Cerebellar nuclear complex (tissue), 1 donor: ENCODE measurements at regions not wholly inside any gene's neighbourhood (a gene's known extent, or its start where the extent isn't known, plus 50 kb on each side); places are given as distances from the start of the nearest gene placed in this dataset.
"Not testable (repeated sequence)": the region's sequence is repeated elsewhere in the genome, so short reads cannot be mapped to it uniquely, and the experiment has no call there.

Experiments used
- DNase-seq, 2 experiments: peaks; one replicate each; lab custom pipeline; 2025; lab: John Stamatoyannopoulos, UW

DNA sequence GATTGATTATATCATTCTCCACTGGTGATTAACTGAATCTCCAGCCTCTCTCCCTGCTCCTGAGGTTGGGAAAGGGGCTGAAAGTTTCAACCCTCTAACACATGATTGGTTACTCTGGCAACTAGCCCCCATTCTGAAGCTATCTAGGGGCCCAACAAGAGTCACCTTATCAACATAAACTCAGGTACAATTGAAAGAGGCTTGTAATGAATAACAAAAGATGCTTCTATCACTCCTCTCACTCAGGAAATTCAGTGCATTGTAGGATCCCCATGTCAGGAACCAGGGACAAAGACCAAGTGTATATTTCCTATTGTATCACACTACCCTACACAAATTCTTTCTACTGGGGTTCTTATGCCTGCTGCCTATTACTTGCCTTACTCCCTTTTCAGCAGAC lies 123.9 kb upstream of the SLC13A1 start:
- DNase-seq: no peak

GRCh38 chr7:123321578-123321977 lies 121.8 kb upstream of the SLC13A1 start:
- DNase-seq: not testable (repeated sequence)

GRCh38 chr7:123319911-123320310 lies 120.1 kb upstream of the SLC13A1 start:
- no peak for DNase-seq

- no peak for DNase-seq
Measured at GRCh38 chr7:123314886-123315285, 115.1 kb upstream of the SLC13A1 start.

GRCh38 chr7:123308254-123308951 lies 108.6 kb upstream of the SLC13A1 start:
- DNase-seq: no peak

GRCh38 chr7:123305840-123306375 lies 106.1 kb upstream of the SLC13A1 start:
- DNase-seq: no peak

- no peak for DNase-seq
Measured at GRCh38 chr7:123303926-123304325, 104.2 kb upstream of the SLC13A1 start.

DNA sequence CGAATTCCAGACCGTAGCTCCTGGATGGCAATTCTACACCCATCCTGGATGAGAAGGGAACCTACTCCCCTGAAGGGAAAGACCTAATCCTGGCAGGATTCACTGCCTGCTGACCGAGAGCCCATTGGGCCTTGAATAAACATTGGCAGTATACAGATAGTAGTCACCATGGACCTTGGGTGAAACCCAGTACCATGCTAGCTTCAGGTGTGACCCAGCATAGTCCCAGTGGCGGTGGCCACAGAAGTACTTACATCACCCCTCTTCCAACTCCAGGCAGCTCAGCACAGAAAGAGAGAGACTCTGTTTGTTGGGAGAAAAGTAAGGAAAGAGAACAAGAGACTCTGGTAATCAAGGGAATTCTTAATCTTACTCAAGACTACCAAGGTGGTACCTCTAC lies 97.2 kb upstream of the SLC13A1 start:
- no peak for DNase-seq

GRCh38 chr7:123293710-123294109 lies 93.9 kb upstream of the SLC13A1 start:
- DNase-seq: no peak

DNA sequence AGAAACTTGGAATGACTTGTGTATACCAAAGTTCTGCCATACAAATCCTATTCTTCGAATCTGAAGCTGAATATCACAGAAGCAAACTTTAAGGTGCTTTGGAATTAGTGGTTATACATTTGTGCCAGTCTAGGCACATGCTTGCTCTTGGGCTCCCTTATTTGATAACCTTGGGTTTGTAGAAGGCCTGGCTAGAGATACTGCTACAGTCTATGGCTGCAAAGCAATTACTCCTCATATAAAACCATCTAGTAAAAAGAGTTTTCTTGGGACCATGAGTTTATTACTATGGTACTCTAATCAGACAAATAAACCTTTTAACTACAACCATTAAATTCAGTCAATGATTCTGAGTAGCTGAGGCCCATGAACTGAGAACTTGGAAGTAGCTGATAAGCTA lies 92.5 kb upstream of the SLC13A1 start:
- no peak for DNase-seq

GRCh38 chr7:123289200-123289599 lies 89.4 kb upstream of the SLC13A1 start:
- no peak for DNase-seq

GRCh38 chr7:123285076-123285700 lies 85.4 kb upstream of the SLC13A1 start:
- DNase-seq: no peak

DNA sequence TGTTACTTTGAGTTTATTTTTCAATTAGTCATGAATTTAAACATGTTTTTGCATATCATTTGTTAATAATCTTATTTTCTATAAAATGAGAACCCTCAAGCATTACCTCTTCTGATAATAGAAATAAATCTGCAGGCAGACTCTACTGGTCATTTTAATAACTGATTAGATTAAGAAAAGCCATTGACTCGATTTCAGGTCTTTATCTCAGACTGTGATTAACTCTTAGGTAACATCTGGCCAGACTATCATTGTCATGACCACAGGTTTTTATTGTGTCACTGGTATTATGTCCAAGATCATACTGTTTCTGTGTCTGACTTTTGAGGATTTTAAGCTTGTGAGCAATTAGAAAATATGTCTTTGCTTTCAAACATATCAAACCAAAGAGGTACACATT lies 83.6 kb upstream of the SLC13A1 start:
- DNase-seq: no peak

GRCh38 chr7:123282181-123282580 lies 82.4 kb upstream of the SLC13A1 start:
- no peak for DNase-seq

DNA sequence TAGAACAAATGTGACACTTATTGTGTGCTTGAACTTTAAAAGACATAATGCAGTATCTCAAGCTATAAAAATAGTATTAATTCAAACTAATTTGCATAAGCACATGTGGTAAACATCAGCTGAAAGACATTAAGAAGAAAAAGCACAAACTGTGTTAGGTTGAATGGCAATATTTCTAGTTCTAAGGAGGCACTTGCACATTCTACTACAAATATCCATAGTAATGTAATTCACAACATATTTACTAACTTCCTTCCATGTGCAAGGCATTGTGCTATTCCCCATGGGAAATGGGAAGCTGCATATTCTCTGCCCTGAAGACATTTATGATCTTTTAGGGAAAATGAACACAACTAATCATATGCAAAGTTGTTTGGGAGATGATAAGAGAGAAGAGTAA lies 80.2 kb upstream of the SLC13A1 start:
- DNase-seq: no peak

GRCh38 chr7:123275036-123275753 lies 75.4 kb upstream of the SLC13A1 start:
- no peak for DNase-seq

DNA sequence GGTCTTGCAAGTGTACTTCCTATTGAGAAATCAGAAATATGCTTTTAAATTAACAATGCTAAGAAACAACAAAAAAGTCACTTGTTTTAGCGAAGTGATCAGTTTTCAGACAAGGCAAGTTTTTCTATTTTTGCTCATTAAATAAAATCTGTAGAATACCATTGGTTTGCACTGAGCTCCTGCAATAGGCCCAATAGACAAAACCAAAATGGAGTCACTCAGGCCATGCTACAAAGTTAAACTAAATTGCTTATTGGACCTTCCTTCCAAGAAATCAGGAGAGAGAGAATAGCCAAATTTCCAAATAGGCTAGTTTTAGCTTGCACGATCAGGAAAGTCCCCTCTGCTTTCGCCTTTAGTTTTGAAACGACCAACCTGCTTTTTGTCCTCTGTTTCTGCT lies 73.4 kb upstream of the SLC13A1 start:
- no peak for DNase-seq

- DNase-seq: no peak
Measured at GRCh38 chr7:123271856-123272255, 72.1 kb upstream of the SLC13A1 start.

GRCh38 chr7:123271231-123271630 lies 71.5 kb upstream of the SLC13A1 start:
- no peak for DNase-seq

DNA sequence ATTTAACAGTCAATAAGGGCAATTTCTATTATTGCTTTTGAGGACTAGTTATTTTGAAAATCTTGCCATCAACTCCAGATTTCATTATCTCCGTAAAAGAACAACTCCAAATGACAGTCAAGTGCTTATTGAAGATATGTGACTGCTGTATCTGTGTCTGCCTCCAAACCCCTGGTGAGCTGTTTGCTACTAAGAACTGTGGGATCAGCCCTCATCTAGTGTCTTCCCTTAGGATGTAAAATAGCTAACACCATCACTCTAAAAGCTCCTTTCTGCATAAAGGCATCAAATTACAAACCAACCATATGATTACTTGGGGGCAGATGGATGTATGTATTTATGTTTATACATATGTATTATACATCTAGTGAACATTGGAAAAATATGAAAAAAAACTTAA lies 70.8 kb upstream of the SLC13A1 start:
- no peak for DNase-seq

DNA sequence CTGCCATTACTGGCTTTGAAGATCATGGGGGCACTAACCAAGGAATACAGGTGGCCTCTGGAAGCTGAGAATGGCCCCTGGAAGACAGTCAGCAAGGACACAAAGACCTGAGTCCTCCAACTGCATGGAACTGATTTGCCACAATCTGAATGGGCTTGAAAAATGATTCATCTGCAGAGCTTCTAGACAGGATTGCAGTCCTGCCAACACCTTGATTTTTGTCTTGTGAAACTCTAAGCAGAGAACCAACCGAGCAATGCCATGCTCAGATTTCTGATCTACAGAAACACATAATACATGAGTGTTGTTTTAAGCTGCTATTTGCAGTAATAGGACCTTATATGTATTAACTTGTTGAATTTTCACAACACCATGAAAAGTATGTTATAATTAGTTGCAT lies 66.1 kb upstream of the SLC13A1 start:
- no peak for DNase-seq

GRCh38 chr7:123264820-123265219 lies 65.1 kb upstream of the SLC13A1 start:
- DNase-seq: not testable (repeated sequence)

DNA sequence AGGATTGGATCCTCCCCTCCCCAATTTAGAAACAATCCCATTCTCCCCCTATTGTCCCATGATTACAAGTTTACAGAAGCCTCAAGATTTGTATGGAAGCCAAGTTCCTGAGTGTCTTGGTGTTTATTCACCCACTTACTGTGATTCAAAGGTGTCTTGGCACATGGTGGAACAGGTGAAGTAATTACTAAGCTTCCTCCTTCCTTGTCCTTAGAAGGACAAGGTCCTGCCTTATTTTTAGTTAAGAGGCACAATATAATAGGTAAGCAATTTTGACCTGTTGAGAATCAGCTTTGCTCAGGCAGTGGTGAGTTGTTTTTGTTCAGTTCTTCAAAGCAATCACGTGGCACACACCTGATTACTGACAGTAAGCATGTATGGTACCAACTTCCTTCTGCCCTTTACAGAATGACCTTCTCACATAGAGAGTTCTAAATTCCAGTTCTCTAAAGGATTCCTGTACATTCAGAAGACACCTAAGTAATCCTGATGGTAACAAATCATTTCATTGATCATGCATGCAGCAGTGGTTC lies 60.7 kb upstream of the SLC13A1 start:
- DNase-seq: no peak
